ENCODE measurements at regions not wholly inside any gene's neighbourhood (a gene's known extent, or its start where the extent isn't known, plus 50 kb on each side); places are given as distances from the start of the nearest gene placed in this dataset.

- TF ChIP-seq, protein P1, sequence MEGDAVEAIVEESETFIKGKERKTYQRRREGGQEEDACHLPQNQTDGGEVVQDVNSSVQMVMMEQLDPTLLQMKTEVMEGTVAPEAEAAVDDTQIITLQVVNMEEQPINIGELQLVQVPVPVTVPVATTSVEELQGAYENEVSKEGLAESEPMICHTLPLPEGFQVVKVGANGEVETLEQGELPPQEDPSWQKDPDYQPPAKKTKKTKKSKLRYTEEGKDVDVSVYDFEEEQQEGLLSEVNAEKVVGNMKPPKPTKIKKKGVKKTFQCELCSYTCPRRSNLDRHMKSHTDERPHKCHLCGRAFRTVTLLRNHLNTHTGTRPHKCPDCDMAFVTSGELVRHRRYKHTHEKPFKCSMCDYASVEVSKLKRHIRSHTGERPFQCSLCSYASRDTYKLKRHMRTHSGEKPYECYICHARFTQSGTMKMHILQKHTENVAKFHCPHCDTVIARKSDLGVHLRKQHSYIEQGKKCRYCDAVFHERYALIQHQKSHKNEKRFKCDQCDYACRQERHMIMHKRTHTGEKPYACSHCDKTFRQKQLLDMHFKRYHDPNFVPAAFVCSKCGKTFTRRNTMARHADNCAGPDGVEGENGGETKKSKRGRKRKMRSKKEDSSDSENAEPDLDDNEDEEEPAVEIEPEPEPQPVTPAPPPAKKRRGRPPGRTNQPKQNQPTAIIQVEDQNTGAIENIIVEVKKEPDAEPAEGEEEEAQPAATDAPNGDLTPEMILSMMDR (conservative IDR thresholded peaks at IDR 0.05; ENCODE audit: low read length), result no peak
- TF ChIP-seq EZH2phosphoT487 (IDR thresholded peaks at IDR 0.05; ENCODE audit: borderline replicate concordance), result no peak
Measured at GRCh38 chr16:22675745-22676540, 138.0 kb upstream of the HS3ST2 start.

Data from Loucy (cell line).